ENCODE measurements at regions not wholly inside any gene's neighbourhood (a gene's known extent, or its start where the extent isn't known, plus 50 kb on each side); places are given as distances from the start of the nearest gene placed in this dataset.

DNA sequence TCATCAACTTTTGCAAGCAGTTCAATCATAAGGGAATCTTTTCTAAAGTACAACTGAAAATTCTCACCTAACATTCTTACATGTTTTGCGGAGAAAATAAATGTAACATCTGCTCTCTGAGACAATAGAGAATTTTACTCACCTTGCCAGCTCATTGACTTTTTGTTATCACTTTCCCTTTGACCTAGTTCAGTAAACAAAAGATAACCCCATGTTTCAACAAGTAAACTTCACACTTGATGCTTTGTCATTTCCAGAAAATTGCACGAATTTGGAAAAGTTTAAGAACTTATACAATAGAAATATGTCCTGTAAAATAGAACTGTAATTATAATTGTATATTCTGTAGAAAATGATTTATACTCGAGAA lies 1110.0 kb upstream of the ACVR2A start:
- no peak overlapping the region for H3K27ac Mint-ChIP-seq (ENCODE audit: unreplicated experiment)
- peaks cover 2% of the 10 kb centered on the region for H3K27me3 Mint-ChIP-seq (ENCODE audit: low read depth)
- no peak for DNase-seq (ENCODE audit: low spot score)
- TF ChIP-seq, protein P1, sequence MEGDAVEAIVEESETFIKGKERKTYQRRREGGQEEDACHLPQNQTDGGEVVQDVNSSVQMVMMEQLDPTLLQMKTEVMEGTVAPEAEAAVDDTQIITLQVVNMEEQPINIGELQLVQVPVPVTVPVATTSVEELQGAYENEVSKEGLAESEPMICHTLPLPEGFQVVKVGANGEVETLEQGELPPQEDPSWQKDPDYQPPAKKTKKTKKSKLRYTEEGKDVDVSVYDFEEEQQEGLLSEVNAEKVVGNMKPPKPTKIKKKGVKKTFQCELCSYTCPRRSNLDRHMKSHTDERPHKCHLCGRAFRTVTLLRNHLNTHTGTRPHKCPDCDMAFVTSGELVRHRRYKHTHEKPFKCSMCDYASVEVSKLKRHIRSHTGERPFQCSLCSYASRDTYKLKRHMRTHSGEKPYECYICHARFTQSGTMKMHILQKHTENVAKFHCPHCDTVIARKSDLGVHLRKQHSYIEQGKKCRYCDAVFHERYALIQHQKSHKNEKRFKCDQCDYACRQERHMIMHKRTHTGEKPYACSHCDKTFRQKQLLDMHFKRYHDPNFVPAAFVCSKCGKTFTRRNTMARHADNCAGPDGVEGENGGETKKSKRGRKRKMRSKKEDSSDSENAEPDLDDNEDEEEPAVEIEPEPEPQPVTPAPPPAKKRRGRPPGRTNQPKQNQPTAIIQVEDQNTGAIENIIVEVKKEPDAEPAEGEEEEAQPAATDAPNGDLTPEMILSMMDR (IDR thresholded peaks at IDR 0.05): no peak
- H3K9me3 Mint-ChIP-seq (ENCODE audit: low read depth): no peaks in the 10 kb centered on the region
- H3K4me3 Mint-ChIP-seq (ENCODE audit: unreplicated experiment): no peak overlapping the region
- no peaks in the 10 kb centered on the region for H3K36me3 Mint-ChIP-seq (ENCODE audit: low read depth)
- H3K4me1 Mint-ChIP-seq (ENCODE audit: low read depth): no peaks in the 10 kb centered on the region

DNA sequence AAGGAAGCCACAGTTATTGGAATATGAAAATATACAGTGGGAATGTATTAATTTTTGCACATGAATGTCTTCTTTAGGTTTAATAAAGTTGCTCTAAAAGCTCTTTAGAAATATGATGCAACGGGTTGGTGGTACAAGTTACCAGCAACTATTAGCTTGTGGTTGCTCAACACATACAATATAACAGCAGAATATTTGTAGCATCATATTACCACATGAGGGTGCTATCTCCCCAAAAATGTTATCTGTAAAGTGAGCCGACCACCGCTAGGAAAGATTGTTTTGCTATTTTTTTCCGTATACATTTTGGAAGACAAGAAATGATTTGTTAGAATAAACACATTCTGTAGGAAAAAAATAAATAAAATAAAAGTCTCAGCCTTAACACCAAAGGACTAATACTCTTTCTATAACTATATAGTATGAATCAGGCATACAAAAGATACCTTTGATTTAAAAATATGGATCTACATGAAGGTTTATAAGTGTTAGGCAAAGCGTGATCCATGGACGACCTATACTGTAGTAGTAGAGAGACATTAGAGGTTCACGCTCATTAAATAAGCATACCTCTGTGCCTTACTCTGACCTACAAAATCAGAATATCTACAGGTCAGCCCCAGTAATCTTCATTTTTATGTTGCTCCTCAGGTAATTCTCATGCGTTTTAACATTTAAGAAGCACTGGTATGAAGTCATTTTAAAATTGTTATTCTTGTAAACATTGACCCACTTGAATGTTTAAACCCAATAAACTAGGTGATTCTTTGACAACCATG lies 1110.6 kb upstream of the ACVR2A start:
- H3K9me3 Mint-ChIP-seq (ENCODE audit: low read depth): no peaks in the 10 kb centered on the region
- TF ChIP-seq, protein P1 (IDR thresholded peaks at IDR 0.05): peak; percentile 90
- peak overlapping the region; percentile 17 for H3K27ac Mint-ChIP-seq (ENCODE audit: unreplicated experiment)
- no peak for DNase-seq (ENCODE audit: low spot score)
- H3K27me3 Mint-ChIP-seq (ENCODE audit: low read depth): peaks cover 2% of the 10 kb centered on the region
- no peaks in the 10 kb centered on the region for H3K4me1 Mint-ChIP-seq (ENCODE audit: low read depth)
- H3K4me3 Mint-ChIP-seq (ENCODE audit: unreplicated experiment): no peak overlapping the region
- no peaks in the 10 kb centered on the region for H3K36me3 Mint-ChIP-seq (ENCODE audit: low read depth)

DNA sequence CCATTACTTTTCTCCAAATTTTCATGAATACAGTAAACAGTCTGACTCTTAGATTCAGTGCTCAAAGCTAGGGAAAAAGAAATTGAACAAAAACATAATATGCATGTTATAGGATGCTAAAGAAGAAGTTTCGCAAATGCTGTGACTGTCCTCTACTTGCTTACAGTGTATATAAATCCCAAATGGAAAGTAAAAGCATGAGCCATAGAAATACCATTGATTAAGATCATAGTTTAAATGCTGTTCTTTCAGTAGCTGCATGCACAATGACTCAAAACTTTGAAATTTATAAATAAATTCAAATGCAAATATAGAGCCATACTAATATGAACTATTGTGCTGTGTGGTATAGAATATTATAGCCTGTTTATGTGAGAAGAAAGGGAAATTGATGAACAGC lies 1113.9 kb upstream of the ACVR2A start:
- Mint-ChIP-seq H3K4me1 (ENCODE audit: low read depth) (no peaks in the 10 kb centered on the region), H3K27me3 (ENCODE audit: low read depth) (no peaks in the 10 kb centered on the region), H3K36me3 (ENCODE audit: low read depth) (no peaks in the 10 kb centered on the region), H3K27ac (ENCODE audit: unreplicated experiment) (no peak overlapping the region), H3K4me3 (ENCODE audit: unreplicated experiment) (no peak overlapping the region), H3K9me3 (ENCODE audit: low read depth) (no peaks in the 10 kb centered on the region)
- DNase-seq (ENCODE audit: low spot score): no peak
- TF ChIP-seq, protein P1 (IDR thresholded peaks at IDR 0.05): no peak

DNA sequence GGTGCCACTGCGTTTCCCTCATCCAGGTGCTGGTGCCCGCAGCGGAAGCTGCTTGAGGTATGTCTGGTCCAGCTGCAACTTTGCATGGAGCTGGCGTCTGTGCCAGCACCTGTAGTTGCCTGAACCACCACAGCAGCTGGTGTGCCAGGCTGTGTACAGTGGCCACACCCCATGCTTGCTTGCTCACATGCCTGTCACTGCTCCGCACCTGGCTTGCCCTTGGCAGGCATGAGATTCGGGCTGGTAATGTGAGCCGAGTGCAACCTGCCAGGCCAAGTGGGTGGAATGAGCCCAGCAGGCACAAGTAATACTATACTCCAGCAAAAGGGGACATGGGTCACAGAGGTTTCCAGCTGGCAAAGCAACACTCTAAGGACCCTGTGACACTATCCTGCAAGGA lies 1123.3 kb upstream of the ACVR2A start:
- Mint-ChIP-seq H3K27ac (ENCODE audit: unreplicated experiment) (no peak overlapping the region), H3K4me3 (ENCODE audit: unreplicated experiment) (no peak overlapping the region), H3K9me3 (ENCODE audit: low read depth) (no peaks in the 10 kb centered on the region), H3K27me3 (ENCODE audit: low read depth) (peaks cover 5% of the 10 kb centered on the region), H3K4me1 (ENCODE audit: low read depth) (no peaks in the 10 kb centered on the region), H3K36me3 (ENCODE audit: low read depth) (no peaks in the 10 kb centered on the region)
- TF ChIP-seq, protein P1 (IDR thresholded peaks at IDR 0.05): no peak
- no peak for DNase-seq (ENCODE audit: low spot score)

DNA sequence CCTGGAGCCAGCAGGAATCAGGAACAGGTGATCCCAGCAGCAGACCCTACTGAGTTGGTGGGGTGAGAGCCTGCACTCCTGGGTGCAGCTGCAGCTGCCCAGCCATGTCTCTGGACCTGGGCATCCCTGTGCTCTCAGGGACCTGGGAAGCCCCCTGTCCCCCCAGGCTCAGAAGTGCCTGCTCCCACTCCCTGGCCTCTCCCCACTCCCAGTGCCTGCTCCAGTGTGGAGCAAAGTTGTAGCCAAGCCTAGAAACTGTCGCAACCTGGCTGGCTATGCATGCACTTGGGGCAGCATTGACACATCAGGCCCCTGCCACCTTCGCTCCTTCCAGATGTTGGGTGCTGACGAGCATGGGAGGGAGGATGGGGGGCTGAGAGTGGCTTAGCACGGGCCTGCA lies 1124.7 kb upstream of the ACVR2A start:
- TF ChIP-seq, protein P1 (IDR thresholded peaks at IDR 0.05): no peak
- no peak for DNase-seq (ENCODE audit: low spot score)
- no peak overlapping the region for H3K4me3 Mint-ChIP-seq (ENCODE audit: unreplicated experiment)
- no peaks in the 10 kb centered on the region for H3K36me3 Mint-ChIP-seq (ENCODE audit: low read depth)
- H3K27me3 Mint-ChIP-seq (ENCODE audit: low read depth): peaks cover 5% of the 10 kb centered on the region
- H3K9me3 Mint-ChIP-seq (ENCODE audit: low read depth): no peaks in the 10 kb centered on the region
- no peaks in the 10 kb centered on the region for H3K4me1 Mint-ChIP-seq (ENCODE audit: low read depth)
- no peak overlapping the region for H3K27ac Mint-ChIP-seq (ENCODE audit: unreplicated experiment)
